Muscle layer of duodenum (tissue), 2 donors: ENCODE measurements at regions not wholly inside any gene's neighbourhood (a gene's known extent, or its start where the extent isn't known, plus 50 kb on each side); places are given as distances from the start of the nearest gene placed in this dataset.

Experiments used
- H3K27ac ChIP-seq: one replicate; pipeline ENCODE4 v1.7.0; 2013; ENCODE audit warnings: mild to moderate bottlenecking, low read length
- H3K27me3 ChIP-seq: one replicate; pipeline ENCODE4 v1.7.0; 2013; ENCODE audit warnings: low read depth, mild to moderate bottlenecking, control low read depth, low read length
- H3K36me3 ChIP-seq, 2 donors: one replicate each; pipeline ENCODE4 v1.7.0; 2013; ENCODE audit warnings: low read length in 2 of 2, control low read depth in 1 of 2, mild to moderate bottlenecking in 1 of 2; ENCODE audit not compliant: insufficient read depth in 2 of 2, control insufficient read depth in 1 of 2
- H3K4me1 ChIP-seq, 2 donors: one replicate each; pipeline ENCODE4 v1.7.0; 2013; ENCODE audit warnings: low read length in 2 of 2, mild to moderate bottlenecking in 2 of 2, control low read depth in 1 of 2, moderate library complexity in 1 of 2; ENCODE audit not compliant: insufficient read depth in 2 of 2, control insufficient read depth in 1 of 2
- H3K4me3 ChIP-seq, 2 donors: one replicate each; pipeline ENCODE4 v1.7.0; 2013; ENCODE audit warnings: low read length in 2 of 2, low read depth in 1 of 2, mild to moderate bottlenecking in 1 of 2
- H3K9me3 ChIP-seq, 2 donors: one replicate each; pipeline ENCODE4 v1.7.0; 2013; ENCODE audit warnings: low read length in 2 of 2, control low read depth in 1 of 2, mild to moderate bottlenecking in 1 of 2; ENCODE audit not compliant: control insufficient read depth in 1 of 2
- donor health status: healthy.

DNA sequence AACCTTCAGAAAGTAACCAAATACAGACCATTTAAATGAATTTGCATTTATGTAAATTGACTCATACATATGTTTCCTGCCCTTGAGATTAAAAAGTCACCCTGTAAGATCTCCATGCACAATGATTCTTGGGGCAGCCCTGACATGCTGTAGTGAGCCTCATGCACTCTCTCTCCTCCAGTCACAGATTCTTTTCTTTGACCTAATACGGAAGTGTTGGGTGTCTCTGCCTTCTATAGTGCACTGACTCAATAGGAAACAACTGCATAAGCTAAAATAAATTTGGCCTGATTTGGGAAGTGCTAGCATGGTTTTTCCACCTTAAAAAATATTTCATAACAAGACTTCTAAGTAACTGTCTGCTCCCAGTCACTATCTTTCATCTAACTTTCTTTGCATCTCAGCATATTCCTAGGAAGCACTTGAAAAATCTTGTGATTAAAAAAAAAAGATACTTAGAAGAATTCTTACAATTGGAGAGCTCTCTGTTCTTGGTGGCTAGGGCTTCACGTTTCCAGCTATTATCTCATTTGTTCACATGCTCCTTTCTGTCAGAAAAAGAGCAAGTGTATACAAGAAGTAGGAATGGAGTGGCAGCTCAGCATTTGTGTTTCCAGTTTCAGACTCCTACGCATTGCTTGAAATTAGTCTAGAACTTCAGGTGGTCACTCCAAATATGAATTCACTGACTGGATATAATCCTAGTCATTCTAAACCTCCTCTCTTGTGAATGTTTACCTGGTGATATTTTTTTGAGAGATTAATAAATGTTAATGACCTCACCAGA is 207.9 kb upstream of the COL8A1 start:
- no peak overlapping the region for H3K27ac ChIP-seq
- no peaks in the 10 kb centered on the region for H3K36me3 ChIP-seq
- no peak overlapping the region for H3K4me3 ChIP-seq
- no peaks in the 10 kb centered on the region for H3K9me3 ChIP-seq
- H3K27me3 ChIP-seq: no peaks in the 10 kb centered on the region
- no peaks in the 10 kb centered on the region for H3K4me1 ChIP-seq

DNA sequence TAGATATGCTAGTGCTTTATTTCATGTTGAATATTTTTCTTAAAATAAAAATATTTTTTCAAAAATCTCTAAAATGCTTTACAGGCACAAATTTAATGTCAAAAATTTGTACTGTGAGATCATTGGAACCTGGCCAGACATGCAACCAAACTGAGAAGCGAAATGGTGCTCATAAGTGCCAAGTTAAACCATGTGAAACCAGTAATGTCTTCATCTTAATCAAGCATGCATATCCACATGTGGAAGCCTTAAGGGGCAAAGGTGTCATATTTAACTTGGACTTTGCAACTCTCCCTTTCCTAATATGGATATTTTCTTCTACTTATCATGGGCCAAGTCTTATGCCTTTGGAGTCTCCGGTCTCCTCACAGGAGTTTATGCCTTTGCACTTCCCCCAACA is 208.9 kb upstream of the COL8A1 start:
- Histone ChIP-seq H3K36me3 (no peaks in the 10 kb centered on the region), H3K27ac (no peak overlapping the region), H3K4me1 (no peaks in the 10 kb centered on the region), H3K9me3 (no peaks in the 10 kb centered on the region), H3K4me3 (no peak overlapping the region), H3K27me3 (no peaks in the 10 kb centered on the region)

DNA sequence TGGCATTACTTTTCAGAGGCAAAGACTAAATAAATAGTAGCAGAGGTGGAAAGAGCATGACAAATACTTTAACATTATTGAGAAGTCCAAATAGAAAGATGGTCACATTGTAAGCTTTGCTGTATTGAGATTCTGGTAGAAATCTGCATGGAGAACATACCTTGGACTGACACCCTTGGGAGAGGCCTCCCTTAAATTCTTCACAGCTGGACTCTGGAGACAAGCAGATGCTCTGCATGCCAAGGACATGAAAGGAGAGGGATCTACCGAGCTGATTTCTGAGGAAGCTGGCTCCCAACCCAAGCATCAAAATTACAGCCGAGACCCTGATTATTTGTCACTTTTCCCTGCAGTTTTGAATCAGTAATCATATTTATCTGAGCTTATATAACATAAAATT is 212.5 kb upstream of the COL8A1 start:
- Histone ChIP-seq H3K27ac (no peak overlapping the region), H3K36me3 (no peaks in the 10 kb centered on the region), H3K27me3 (no peaks in the 10 kb centered on the region), H3K4me3 (no peak overlapping the region), H3K9me3 (no peaks in the 10 kb centered on the region), H3K4me1 (no peaks in the 10 kb centered on the region)

DNA sequence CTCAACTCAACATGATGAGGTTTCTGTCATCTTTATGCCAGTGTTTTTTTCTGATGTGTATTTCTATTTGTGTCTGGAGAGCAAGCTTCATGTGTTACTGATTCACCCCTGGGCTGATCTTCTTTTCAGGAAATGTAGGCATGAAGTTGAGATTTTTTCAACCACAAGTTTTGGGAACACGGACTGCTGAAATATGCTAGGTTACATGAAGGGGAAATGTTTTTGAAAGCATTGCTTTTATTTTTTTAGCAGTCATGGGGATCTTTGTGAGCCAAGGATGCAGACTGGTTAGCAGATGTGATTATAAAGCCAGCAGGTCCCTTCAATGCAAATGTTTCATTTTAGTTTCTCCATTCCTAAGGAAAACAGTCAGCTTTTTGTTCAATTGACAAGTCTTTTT is 219.3 kb upstream of the COL8A1 start:
- Histone ChIP-seq H3K9me3 (no peaks in the 10 kb centered on the region), H3K27me3 (no peaks in the 10 kb centered on the region), H3K27ac (no peak overlapping the region), H3K4me3 (no peak overlapping the region), H3K36me3 (no peaks in the 10 kb centered on the region), H3K4me1 (no peaks in the 10 kb centered on the region)

DNA sequence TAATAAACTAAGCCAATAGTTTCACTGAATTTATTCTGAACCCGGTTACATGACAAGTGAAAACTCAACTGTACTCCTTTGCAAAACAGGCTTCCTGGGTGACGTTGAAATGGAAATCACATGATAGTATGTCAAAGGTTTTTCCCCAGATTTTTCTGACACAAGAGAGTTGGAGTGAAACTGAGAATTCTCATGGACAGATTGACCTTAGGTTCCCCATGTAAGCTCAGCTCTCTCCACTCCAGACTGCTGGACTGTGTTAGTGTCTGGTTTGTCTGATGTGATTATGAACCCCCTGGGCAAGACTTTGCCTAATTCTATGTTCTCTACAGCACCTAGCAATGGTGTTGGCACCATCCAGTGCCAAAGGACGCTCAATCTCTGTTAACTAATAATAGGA is 219.7 kb upstream of the COL8A1 start:
- no peaks in the 10 kb centered on the region for H3K9me3 ChIP-seq
- H3K27me3 ChIP-seq: no peaks in the 10 kb centered on the region
- no peaks in the 10 kb centered on the region for H3K4me1 ChIP-seq
- H3K36me3 ChIP-seq: no peaks in the 10 kb centered on the region
- no peak overlapping the region for H3K4me3 ChIP-seq
- H3K27ac ChIP-seq: no peak overlapping the region

DNA sequence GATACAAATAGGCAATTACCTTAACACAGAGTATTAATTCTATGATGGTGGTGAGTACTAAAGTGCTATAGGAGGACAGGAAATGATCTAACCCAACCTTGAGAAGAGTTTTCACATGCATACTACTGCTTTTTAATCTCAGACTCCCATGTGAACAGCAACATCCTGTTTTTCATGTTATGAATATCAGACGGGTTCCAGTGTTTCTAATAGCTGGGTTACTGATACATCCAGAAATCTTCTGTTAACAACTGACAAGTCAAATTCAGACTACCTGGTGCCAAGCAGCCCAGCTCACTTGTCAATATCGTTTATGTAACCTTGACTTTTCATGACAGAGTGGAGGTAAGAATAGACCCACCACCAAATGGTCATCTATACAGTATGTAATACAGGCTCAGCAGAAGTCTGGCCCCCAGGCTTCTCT is 220.2 kb upstream of the COL8A1 start:
- H3K4me1 ChIP-seq: no peaks in the 10 kb centered on the region
- H3K27ac ChIP-seq: no peak overlapping the region
- H3K4me3 ChIP-seq: no peak overlapping the region
- no peaks in the 10 kb centered on the region for H3K9me3 ChIP-seq
- no peaks in the 10 kb centered on the region for H3K27me3 ChIP-seq
- no peaks in the 10 kb centered on the region for H3K36me3 ChIP-seq

DNA sequence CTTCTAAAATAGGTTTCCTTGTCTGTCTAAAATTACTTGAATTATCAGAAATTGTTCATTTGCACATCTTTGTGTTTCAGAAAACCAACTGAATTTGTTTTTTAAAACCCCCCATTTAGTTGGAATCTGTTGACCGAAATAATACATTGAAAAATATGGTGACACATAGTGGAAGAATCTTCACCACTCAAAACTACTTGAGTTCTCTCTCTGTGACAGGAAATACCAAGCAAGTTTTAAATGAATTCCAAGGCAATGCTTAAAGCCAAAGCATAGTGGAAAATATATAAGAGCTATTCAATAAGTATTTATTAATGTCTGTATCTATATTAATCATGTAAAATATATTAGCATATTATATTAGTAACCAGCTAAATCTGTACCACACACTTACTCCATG is 224.9 kb upstream of the COL8A1 start:
- Histone ChIP-seq H3K27me3 (no peaks in the 10 kb centered on the region), H3K36me3 (no peaks in the 10 kb centered on the region), H3K4me3 (no peak overlapping the region), H3K27ac (no peak overlapping the region), H3K4me1 (no peaks in the 10 kb centered on the region), H3K9me3 (no peaks in the 10 kb centered on the region)

DNA sequence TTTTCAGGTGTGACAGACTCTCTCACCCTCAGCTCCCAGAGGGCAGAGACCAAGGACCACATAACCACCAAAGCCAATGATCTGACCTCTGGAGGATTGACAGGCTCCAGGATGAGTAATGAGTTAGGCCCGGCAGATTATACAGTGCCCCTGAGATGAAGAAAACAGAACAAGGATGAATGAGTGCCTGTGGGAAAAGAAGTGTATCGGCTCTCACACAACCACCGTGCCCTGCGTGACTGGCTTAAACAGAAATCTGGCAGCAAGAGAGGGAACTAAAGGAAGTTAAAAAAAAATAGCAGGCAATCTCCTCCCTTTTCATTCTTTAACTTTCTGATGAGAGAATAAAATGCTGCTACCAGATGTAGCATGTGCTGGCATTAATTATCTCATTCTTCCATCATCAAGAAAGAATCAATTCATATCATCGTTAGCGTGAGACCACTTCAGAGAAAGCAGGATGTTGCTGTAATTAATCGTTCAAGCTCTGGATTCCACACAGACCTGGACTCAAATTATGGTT is 227.5 kb upstream of the COL8A1 start:
- Histone ChIP-seq H3K4me3 (no peak overlapping the region), H3K9me3 (no peaks in the 10 kb centered on the region), H3K4me1 (no peaks in the 10 kb centered on the region), H3K27me3 (no peaks in the 10 kb centered on the region), H3K27ac (no peak overlapping the region), H3K36me3 (no peaks in the 10 kb centered on the region)

DNA sequence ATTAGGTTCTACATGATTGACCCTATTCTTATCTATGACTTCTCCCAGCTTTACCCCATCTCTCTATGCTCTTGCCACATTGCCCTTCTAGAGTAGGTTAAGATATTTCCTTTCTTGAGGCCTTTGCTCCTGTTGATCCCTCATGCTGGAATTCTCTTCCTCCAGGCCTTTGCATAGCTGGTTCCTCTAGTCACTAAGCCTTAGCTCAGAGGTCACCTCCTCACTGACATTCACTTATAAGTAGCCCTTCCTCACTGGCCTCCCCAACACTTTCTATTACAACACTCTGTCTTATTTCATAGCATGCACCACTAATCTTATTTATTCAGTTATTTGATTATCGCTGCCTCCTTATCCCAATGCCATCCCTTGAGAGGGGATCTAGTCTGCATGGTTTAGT is 228.4 kb upstream of the COL8A1 start:
- H3K9me3 ChIP-seq: no peaks in the 10 kb centered on the region
- H3K36me3 ChIP-seq: no peaks in the 10 kb centered on the region
- H3K4me3 ChIP-seq: no peak overlapping the region
- H3K4me1 ChIP-seq: no peaks in the 10 kb centered on the region
- H3K27me3 ChIP-seq: no peaks in the 10 kb centered on the region
- no peak overlapping the region for H3K27ac ChIP-seq

DNA sequence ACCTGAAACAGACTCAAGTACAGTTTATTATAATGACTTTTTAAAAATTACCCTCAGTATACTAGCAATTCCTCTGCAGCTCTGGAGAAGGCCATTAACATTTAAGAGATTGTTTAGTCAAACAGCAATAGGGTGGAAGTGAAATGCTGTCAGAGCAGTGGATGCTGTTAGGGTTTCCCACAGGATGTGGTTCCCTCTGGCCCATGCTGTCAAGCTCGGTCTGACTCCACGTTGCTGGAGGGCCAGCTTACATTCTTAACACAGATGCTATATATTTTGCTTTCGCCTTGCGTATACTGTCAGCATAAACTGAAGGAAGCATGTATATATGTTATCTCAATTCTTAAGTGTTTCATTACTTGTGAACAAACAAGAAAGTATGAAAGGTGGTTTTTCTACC is 231.1 kb upstream of the COL8A1 start:
- H3K36me3 ChIP-seq: no peaks in the 10 kb centered on the region
- no peaks in the 10 kb centered on the region for H3K9me3 ChIP-seq
- no peak overlapping the region for H3K4me3 ChIP-seq
- H3K27ac ChIP-seq: no peak overlapping the region
- no peaks in the 10 kb centered on the region for H3K4me1 ChIP-seq
- H3K27me3 ChIP-seq: no peaks in the 10 kb centered on the region

DNA sequence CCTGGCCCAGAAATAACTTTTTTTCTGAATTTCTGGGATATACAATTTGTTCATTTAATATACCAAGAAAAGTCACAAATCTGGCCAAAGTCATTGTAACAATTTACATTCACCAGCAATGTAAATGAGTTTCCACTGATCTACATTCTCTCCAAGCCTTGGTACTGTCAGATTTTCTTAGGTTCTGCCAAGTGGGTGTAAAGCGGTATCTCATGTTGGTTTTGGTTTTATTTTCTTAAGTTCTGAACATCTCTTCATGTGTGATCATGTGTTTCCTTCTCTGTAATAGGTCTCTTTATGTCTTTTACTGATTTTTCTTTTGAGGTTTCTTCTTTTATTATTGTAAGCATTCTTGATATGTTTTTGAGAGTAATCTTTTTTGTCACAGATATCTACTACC is 235.6 kb upstream of the COL8A1 start:
- Histone ChIP-seq H3K9me3 (no peaks in the 10 kb centered on the region), H3K4me3 (no peak overlapping the region), H3K27me3 (no peaks in the 10 kb centered on the region), H3K4me1 (no peaks in the 10 kb centered on the region), H3K36me3 (no peaks in the 10 kb centered on the region), H3K27ac (no peak overlapping the region)

DNA sequence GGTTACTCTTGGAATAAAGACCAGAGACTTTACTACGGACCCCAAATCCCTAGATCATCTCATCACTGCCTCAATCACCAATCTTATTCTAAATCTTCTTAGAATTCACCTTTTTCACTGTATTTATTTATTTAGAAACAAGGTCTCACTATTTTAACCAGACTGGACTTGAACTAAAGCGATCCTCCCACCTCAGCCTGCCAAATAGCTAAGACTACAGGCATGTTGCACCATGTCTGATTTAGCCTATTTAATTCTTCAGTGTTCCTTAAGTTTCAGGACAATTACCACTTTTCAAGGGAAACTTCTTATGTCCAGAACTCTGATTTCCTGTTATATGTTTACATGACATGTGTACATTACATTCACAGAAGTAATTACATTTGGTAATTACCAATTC is 238.0 kb upstream of the COL8A1 start:
- Histone ChIP-seq H3K27me3 (no peaks in the 10 kb centered on the region), H3K9me3 (no peaks in the 10 kb centered on the region), H3K4me3 (no peak overlapping the region), H3K36me3 (no peaks in the 10 kb centered on the region), H3K27ac (no peak overlapping the region), H3K4me1 (no peaks in the 10 kb centered on the region)
